ELF-1 (cell line): ENCODE measurements at regions not wholly inside any gene's neighbourhood (a gene's known extent, or its start where the extent isn't known, plus 50 kb on each side); places are given as distances from the start of the nearest gene placed in this dataset.

Source experiments
- DNase-seq: peaks from one replicate; pipeline ENCODE4 v3.0.0-alpha.2; 2016; ENCODE audit warnings: low read depth, low spot score

GRCh38 chr2:221095356-221095755, 476.7 kb downstream of the EPHA4 start:
- no peak for DNase-seq

GRCh38 chr2:221096706-221097567, 475.2 kb downstream of the EPHA4 start:
- DNase-seq = no peak

- DNase-seq = no peak
These were observed 474.6 kb downstream of the EPHA4 start for GRCh38 chr2:221097568-221097915.

GRCh38 chr2:221097949-221098348, 474.2 kb downstream of the EPHA4 start:
- no peak for DNase-seq

GRCh38 chr2:221100467-221101089, 471.5 kb downstream of the EPHA4 start:
- DNase-seq = peak; percentile 51

GRCh38 chr2:221102896-221103688, 469.0 kb downstream of the EPHA4 start:
- no peak for DNase-seq

GRCh38 chr2:221103930-221104329, 468.2 kb downstream of the EPHA4 start:
- DNase-seq = no peak

- peak; percentile 62 for DNase-seq
These were observed 467.7 kb downstream of the EPHA4 start for GRCh38 chr2:221104361-221104811.

GRCh38 chr2:221106241-221106640, 465.9 kb downstream of the EPHA4 start:
- no peak for DNase-seq

GRCh38 chr2:221107424-221107823, 464.7 kb downstream of the EPHA4 start:
- DNase-seq = no peak

- no peak for DNase-seq
These were observed 462.6 kb downstream of the EPHA4 start for GRCh38 chr2:221109552-221109951.

GRCh38 chr2:221111739-221112138, 460.4 kb downstream of the EPHA4 start:
- DNase-seq = no peak

- DNase-seq = no peak
These were observed 459.4 kb downstream of the EPHA4 start for GRCh38 chr2:221112744-221113143.

- no peak for DNase-seq
These were observed 456.2 kb downstream of the EPHA4 start for GRCh38 chr2:221115944-221116343.

- no peak for DNase-seq
These were observed 451.5 kb downstream of the EPHA4 start for GRCh38 chr2:221120643-221121042.

GRCh38 chr2:221123396-221123795, 448.7 kb downstream of the EPHA4 start:
- no peak for DNase-seq

- DNase-seq = peak; percentile 92
These were observed 447.4 kb downstream of the EPHA4 start for GRCh38 chr2:221124532-221125240.

- DNase-seq = no peak
These were observed 446.4 kb downstream of the EPHA4 start for GRCh38 chr2:221125691-221126090.

GRCh38 chr2:221129657-221130056, 442.4 kb downstream of the EPHA4 start:
- DNase-seq = no peak

GRCh38 chr2:221130431-221130830, 441.7 kb downstream of the EPHA4 start:
- no peak for DNase-seq

GRCh38 chr2:221133941-221134340, 438.2 kb downstream of the EPHA4 start:
- DNase-seq = no peak

- DNase-seq = no peak
These were observed 437.4 kb downstream of the EPHA4 start for GRCh38 chr2:221134718-221135117.
